HL-60 (cell line): ENCODE measurements at regions not wholly inside any gene's neighbourhood (a gene's known extent, or its start where the extent isn't known, plus 50 kb on each side); places are given as distances from the start of the nearest gene placed in this dataset.

Source experiments
- DNase-seq, 2 experiments: peaks; one replicate each; pipeline ENCODE4 v3.0.0-alpha.2; 2010 to 2020; ENCODE audit warnings: low read depth in 1 of 2, low spot score in 1 of 2
- H3K27ac ChIP-seq: fragments of 250-450 bp; sonication (Bioruptor Pico); replicated peaks from 2 replicates; pipeline ENCODE4 v1.5.1; 2020; ENCODE audit warnings: mild to moderate bottlenecking, moderate library complexity
- H3K27me3 ChIP-seq: fragments of 250-450 bp; sonication (Bioruptor Pico); 2 replicates; pipeline ENCODE4 v1.5.1; 2021; ENCODE audit warnings: mild to moderate bottlenecking, moderate library complexity; ENCODE audit not compliant: insufficient read depth, poor library complexity, severe bottlenecking
- H3K4me3 ChIP-seq: replicated peaks from 2 replicates; pipeline ENCODE4 v1.5.1; 2011; ENCODE audit warnings: mild to moderate bottlenecking, control low read depth, low read length; ENCODE audit not compliant: insufficient read depth
- GABPA ChIP-seq: IDR thresholded peaks from 2 replicates; pipeline ENCODE4 v1.6.1; 2012; ENCODE audit warnings: low read depth
- POLR2AphosphoS5 ChIP-seq: IDR thresholded peaks from 2 replicates; pipeline ENCODE4 v1.6.1; 2012; ENCODE audit warnings: low read depth
- SPI1 ChIP-seq: IDR thresholded peaks from 2 replicates; pipeline ENCODE4 v1.6.1; 2012; ENCODE audit warnings: low read depth, mild to moderate bottlenecking, borderline replicate concordance
- TF ChIP-seq, protein P1 (sequence below): IDR thresholded peaks from 2 replicates; pipeline ENCODE4 v1.6.1; 2012; ENCODE audit warnings: low read depth; ENCODE audit not compliant: insufficient replicate concordance
- TF ChIP-seq, protein P2 (sequence below): IDR thresholded peaks from one replicate; pipeline ENCODE4 v1.5.1; 2011; ENCODE audit warnings: low read length, control low read depth, inconsistent platforms; ENCODE audit not compliant: insufficient read depth

DNA sequence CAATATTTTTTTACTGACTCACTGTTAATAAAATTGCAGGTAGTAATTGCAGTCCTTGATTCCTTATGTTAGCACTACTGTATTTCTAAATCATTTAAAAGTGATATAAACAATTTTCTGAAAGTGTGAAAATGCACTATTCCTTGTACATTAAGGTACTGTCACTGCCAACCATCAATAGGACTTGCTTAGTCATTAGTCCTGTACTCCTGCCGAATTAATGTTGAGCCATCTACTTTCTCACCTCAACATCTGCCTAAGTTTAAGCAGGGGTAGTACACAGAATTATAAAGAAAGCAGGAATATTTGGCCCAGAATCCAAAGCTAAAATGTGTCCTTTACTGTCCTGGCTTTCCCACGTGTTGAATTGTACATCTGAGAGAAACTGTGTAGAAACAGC is 87.0 kb upstream of the TRPC3 start:
- H3K27me3 ChIP-seq: no peaks in the 10 kb centered on the region
- DNase-seq: no peak
- H3K4me3 ChIP-seq: no peak overlapping the region
- no peak for TF ChIP-seq SPI1
- TF ChIP-seq, protein P1, sequence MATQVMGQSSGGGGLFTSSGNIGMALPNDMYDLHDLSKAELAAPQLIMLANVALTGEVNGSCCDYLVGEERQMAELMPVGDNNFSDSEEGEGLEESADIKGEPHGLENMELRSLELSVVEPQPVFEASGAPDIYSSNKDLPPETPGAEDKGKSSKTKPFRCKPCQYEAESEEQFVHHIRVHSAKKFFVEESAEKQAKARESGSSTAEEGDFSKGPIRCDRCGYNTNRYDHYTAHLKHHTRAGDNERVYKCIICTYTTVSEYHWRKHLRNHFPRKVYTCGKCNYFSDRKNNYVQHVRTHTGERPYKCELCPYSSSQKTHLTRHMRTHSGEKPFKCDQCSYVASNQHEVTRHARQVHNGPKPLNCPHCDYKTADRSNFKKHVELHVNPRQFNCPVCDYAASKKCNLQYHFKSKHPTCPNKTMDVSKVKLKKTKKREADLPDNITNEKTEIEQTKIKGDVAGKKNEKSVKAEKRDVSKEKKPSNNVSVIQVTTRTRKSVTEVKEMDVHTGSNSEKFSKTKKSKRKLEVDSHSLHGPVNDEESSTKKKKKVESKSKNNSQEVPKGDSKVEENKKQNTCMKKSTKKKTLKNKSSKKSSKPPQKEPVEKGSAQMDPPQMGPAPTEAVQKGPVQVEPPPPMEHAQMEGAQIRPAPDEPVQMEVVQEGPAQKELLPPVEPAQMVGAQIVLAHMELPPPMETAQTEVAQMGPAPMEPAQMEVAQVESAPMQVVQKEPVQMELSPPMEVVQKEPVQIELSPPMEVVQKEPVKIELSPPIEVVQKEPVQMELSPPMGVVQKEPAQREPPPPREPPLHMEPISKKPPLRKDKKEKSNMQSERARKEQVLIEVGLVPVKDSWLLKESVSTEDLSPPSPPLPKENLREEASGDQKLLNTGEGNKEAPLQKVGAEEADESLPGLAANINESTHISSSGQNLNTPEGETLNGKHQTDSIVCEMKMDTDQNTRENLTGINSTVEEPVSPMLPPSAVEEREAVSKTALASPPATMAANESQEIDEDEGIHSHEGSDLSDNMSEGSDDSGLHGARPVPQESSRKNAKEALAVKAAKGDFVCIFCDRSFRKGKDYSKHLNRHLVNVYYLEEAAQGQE: no peak
- TF ChIP-seq POLR2AphosphoS5: no peak
- no peak for TF ChIP-seq GABPA
- TF ChIP-seq, protein P2, sequence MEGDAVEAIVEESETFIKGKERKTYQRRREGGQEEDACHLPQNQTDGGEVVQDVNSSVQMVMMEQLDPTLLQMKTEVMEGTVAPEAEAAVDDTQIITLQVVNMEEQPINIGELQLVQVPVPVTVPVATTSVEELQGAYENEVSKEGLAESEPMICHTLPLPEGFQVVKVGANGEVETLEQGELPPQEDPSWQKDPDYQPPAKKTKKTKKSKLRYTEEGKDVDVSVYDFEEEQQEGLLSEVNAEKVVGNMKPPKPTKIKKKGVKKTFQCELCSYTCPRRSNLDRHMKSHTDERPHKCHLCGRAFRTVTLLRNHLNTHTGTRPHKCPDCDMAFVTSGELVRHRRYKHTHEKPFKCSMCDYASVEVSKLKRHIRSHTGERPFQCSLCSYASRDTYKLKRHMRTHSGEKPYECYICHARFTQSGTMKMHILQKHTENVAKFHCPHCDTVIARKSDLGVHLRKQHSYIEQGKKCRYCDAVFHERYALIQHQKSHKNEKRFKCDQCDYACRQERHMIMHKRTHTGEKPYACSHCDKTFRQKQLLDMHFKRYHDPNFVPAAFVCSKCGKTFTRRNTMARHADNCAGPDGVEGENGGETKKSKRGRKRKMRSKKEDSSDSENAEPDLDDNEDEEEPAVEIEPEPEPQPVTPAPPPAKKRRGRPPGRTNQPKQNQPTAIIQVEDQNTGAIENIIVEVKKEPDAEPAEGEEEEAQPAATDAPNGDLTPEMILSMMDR: no peak
- H3K27ac ChIP-seq: no peak overlapping the region

DNA sequence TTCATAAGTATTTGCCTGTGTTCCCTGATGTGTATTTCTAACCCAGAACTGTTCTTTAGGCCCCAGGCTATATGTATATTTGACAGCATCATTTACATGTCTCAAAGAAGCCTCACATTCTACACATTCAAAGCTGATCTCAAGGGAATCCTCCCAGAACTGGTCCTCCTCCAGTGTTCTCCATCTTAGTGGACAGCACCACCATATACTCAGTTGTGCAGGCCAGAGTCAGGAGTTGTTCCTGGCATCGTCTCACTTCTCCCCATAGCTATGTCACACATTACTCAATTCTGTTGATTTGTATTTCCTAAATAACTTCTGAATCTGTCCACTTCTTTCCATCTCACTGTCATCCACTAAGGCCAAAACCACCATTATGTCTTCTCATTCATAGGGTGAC is 82.8 kb upstream of the TRPC3 start:
- Histone ChIP-seq H3K4me3 (no peak overlapping the region), H3K27me3 (no peaks in the 10 kb centered on the region), H3K27ac (no peak overlapping the region)
- TF ChIP-seq, protein P1: no peak
- TF ChIP-seq POLR2AphosphoS5: no peak
- TF ChIP-seq SPI1: no peak
- TF ChIP-seq, protein P2: no peak
- TF ChIP-seq GABPA: no peak
- no peak for DNase-seq

- DNase-seq: no peak
- TF ChIP-seq GABPA (no peak), SPI1 (no peak), POLR2AphosphoS5 (no peak)
- TF ChIP-seq, protein P1: no peak
- TF ChIP-seq, protein P2: no peak
- Histone ChIP-seq H3K4me3 (no peak overlapping the region), H3K27ac (no peak overlapping the region), H3K27me3 (no peaks in the 10 kb centered on the region)
Observed at GRCh38 chr4:122027203-122027602, 75.3 kb upstream of the TRPC3 start.
